GM21381 (cell line): ENCODE measurements at regions not wholly inside any gene's neighbourhood (a gene's known extent, or its start where the extent isn't known, plus 50 kb on each side); places are given as distances from the start of the nearest gene placed in this dataset.

Source experiments
- ATAC-seq: cut with Tn5 transposase; IDR thresholded peaks from one replicate; pipeline ENCODE4 v1.9.1; 2021; ENCODE audit warnings: mild to moderate bottlenecking, moderate library complexity; ENCODE audit not compliant: unreplicated experiment

- ATAC-seq = no peak
Measured at GRCh38 chr22:49626361-49627216, 201.1 kb downstream of the BRD1 start.

GRCh38 chr22:49624421-49625177, 203.1 kb downstream of the BRD1 start:
- ATAC-seq = no peak

GRCh38 chr22:49623715-49624114, 204.0 kb downstream of the BRD1 start:
- ATAC-seq = no peak

- no peak for ATAC-seq
Measured at GRCh38 chr22:49623176-49623575, 204.5 kb downstream of the BRD1 start.

- ATAC-seq = no peak
Measured at GRCh38 chr22:49622241-49623105, 205.2 kb downstream of the BRD1 start.

GRCh38 chr22:49621601-49622210, 206.0 kb downstream of the BRD1 start:
- ATAC-seq = no peak

- ATAC-seq = no peak
Measured at GRCh38 chr22:49620666-49621065, 207.0 kb downstream of the BRD1 start.

GRCh38 chr22:49620003-49620556, 207.6 kb downstream of the BRD1 start:
- ATAC-seq = no peak

- ATAC-seq = no peak
Measured at GRCh38 chr22:49619301-49619700, 208.4 kb downstream of the BRD1 start.

- no peak for ATAC-seq
Measured at GRCh38 chr22:49618677-49618953, 209.1 kb downstream of the BRD1 start.

- ATAC-seq = no peak
Measured at GRCh38 chr22:49617866-49618676, 209.6 kb downstream of the BRD1 start.

- no peak for ATAC-seq
Measured at GRCh38 chr22:49617264-49617663, 210.4 kb downstream of the BRD1 start.

GRCh38 chr22:49616356-49617231, 211.1 kb downstream of the BRD1 start:
- no peak for ATAC-seq

- ATAC-seq = no peak
Measured at GRCh38 chr22:49614966-49615965, 212.4 kb downstream of the BRD1 start.

- ATAC-seq = no peak
Measured at GRCh38 chr22:49613511-49614270, 214.0 kb downstream of the BRD1 start.

- no peak for ATAC-seq
Measured at GRCh38 chr22:49613108-49613507, 214.6 kb downstream of the BRD1 start.
